Sigmoid colon (tissue), 4 donors: ENCODE measurements at regions not wholly inside any gene's neighbourhood (a gene's known extent, or its start where the extent isn't known, plus 50 kb on each side); places are given as distances from the start of the nearest gene placed in this dataset.

Experiments
- CTCF ChIP-seq, 4 experiments: fragments of 450-650 bp in 3 of 4; fragments of 200-600 bp in 1 of 4; IDR thresholded peaks; one replicate each; pipeline ENCODE4 v1.5.1; 2016 to 2019; ENCODE audit warnings: antibody characterized with exemption in 4 of 4, mild to moderate bottlenecking in 3 of 4, moderate library complexity in 2 of 4
- POLR2A ChIP-seq, 2 donors: fragments of 450-650 bp; IDR thresholded peaks; one replicate each; pipeline ENCODE4 v1.6.1; 2016; ENCODE audit warnings: antibody characterized with exemption in 2 of 2, mild to moderate bottlenecking in 2 of 2, moderate library complexity in 2 of 2
- POLR2AphosphoS5 ChIP-seq, 4 donors: sonication (generic); formaldehyde crosslinking; IDR thresholded peaks; one replicate each; pipeline ENCODE4 v1.6.1; 2017; ENCODE audit warnings: antibody characterized with exemption in 4 of 4

- no peak for TF ChIP-seq POLR2AphosphoS5 (IDR thresholded peaks at IDR 0.05)
- TF ChIP-seq CTCF (IDR thresholded peaks at IDR 0.05) = no peak
- TF ChIP-seq POLR2A (IDR thresholded peaks at IDR 0.05) = no peak
Observed at GRCh38 chr4:148934926-148935578, 492.8 kb upstream of the NR3C2 start.
